HL-60/S4 treated with phorbol 12-myristate 13-acetate at 8.2 ng/mL for 4 days and 3 days (cell line): ENCODE measurements at regions not wholly inside any gene's neighbourhood (a gene's known extent, or its start where the extent isn't known, plus 50 kb on each side); places are given as distances from the start of the nearest gene placed in this dataset.
"Not testable (repeated sequence)": the region's sequence is repeated elsewhere in the genome, so short reads cannot be mapped to it uniquely, and the experiment has no call there.

Source experiments
- in situ Hi-C: fragments of 300-500 bp; cut with MboI; formaldehyde crosslinking; loops from 2 replicates; pipeline ENCODE4 v1.15.0; 2022; ENCODE audit warnings: low sequenced_read_pairs

DNA sequence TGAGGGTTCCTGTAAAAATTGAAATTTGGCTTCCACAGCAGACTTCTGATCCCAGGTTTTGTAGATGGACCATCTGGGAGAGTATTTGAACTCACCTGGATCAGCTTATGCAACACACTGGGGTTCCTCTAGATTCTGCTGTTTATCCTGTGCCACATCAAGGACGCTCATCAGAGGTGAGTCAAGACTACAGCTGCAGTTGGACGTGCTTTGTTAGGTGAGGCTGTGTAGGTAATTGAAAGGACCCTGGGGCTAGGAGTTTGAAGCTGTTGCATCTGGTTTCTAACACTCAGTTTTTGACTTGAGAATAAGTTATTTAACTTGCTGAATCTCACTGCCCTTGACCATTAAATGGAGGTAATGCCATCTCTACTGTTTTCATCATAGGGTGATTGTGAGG, 394.2 kb downstream of the EDEM1 start:
- in situ Hi-C loops = no loop called here

- in situ Hi-C loops = no loop called here
These were observed 396.4 kb downstream of the EDEM1 start for GRCh38 chr3:5583920-5584319.

DNA sequence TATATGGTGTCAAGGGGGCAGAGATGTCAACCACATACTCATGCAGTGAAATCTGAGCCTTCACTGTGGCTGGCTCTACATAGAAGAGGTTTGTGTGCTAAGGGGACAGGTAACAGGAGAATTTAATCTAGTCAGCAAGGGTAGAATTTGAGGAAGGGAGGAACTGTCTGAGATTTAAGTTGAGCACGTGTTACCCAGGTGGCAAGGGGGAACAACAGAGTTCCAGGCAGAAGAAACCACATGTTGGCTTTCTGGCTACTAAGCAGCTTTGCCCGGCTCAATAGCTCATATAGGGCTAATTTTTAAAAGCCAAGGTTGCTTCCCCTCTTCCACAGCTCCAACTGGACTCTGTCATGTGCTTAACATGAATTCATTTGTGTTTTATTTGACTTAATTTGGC, 397.6 kb downstream of the EDEM1 start:
- in situ Hi-C loops = no loop called here

GRCh38 chr3:5606884-5607472, 419.5 kb downstream of the EDEM1 start:
- in situ Hi-C loops = no loop called here

GRCh38 chr3:5607581-5607980, 420.1 kb downstream of the EDEM1 start:
- in situ Hi-C loops = no loop called here

DNA sequence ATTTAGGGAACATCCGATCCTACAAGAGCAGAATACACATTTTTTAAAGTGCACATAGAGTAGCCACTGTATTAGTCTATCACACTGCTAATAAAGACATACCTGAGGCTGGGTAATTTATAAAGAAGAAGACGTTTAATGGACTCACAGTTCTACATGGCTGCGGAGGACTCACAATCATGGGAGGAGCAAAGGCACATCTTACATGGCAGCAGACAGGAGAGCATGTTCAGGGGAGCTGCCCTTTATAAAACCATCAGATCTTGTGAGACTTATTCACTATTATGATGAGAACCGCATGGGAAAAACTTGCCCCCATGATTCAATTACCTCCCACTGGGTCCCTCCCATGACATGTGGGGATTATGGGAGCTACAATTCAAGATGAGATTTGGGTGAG, 421.5 kb downstream of the EDEM1 start:
- in situ Hi-C loops = not testable (repeated sequence)

- in situ Hi-C loops = no loop called here
These were observed 426.1 kb downstream of the EDEM1 start for GRCh38 chr3:5613599-5613998.

DNA sequence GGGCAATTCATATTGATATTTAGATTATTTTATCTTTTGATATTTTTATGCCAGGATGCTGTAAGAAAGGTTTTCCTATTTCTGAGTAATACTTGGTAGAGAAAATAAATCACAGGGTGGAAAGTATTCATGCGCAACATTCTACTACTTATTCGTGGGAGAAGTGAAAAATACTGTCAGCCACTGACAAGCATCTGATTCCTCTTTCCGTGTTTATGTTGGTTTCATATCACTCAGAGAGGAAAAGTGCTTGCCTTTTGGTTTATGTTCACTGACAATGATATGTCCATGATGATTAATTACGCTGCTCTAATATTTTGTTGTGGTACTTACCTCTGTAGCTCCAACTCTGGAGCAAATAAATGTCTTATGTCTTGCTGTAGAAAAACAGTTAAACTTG, 429.4 kb downstream of the EDEM1 start:
- in situ Hi-C loops = no loop called here

- in situ Hi-C loops = no loop called here
These were observed 430.7 kb downstream of the EDEM1 start for GRCh38 chr3:5618170-5618569.

DNA sequence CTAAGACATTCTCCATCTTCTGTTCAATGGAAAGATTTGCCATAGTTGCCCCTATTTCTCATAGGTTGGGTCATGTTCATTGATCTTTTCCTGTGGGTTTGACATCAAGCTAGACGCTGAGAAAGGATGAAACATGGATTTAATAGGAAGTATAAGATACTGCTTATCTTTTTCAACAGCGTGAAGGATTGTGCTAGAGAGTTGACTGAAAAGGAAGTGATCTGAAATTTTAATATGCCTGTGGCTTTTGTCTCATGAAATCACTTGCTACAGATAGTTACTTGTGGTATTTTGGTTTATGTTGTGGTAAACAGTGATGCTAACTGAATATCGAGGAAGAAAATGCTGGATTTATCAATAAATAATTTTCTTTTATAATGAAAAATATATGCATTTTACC, 442.9 kb downstream of the EDEM1 start:
- in situ Hi-C loops = no loop called here

DNA sequence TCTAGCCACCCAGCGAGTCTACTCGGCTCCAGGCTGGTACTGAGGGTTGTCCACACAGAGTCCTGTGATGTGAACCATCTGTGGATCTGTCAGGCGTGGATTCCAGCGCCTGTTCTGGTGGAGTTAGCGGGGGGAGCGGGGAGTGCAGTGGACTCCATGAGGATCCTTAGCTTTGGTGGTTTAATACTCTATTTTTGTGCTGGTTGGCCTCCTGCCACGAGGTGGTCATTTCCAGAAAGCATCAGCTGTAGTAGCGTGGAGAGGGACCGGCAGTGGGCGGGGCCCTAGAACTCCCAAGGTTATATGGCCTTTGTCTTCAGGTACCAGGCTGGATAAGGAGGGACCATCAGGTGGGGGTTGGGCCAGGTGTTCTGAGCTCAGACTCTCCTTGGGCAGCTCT, 446.5 kb downstream of the EDEM1 start:
- in situ Hi-C loops = no loop called here

DNA sequence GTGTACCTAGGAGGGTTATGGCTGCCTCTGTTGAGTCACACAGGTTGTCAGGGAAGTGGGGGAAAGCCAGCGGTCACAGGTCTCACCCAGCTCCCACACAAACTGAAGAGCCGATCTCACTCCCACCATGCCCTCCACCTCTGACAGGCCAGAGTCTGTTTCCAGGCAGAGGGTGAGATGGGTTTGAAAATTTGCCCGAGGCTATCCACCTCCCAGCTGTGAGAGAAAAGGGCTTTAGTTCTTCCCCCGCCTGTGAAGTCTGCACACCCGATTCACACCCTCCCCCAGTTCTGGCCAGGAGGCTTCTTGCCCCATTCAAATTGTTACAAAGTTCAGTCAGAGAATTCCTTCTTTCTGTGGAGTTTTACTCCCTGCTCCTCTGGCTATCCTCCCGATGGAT, 446.9 kb downstream of the EDEM1 start:
- in situ Hi-C loops = no loop called here

GRCh38 chr3:5635746-5636145, 448.2 kb downstream of the EDEM1 start:
- in situ Hi-C loops = no loop called here

GRCh38 chr3:5638550-5638949, 451.0 kb downstream of the EDEM1 start:
- in situ Hi-C loops = no loop called here

- in situ Hi-C loops = no loop called here
These were observed 457.5 kb downstream of the EDEM1 start for GRCh38 chr3:5644773-5645670.

GRCh38 chr3:5645692-5646410, 458.3 kb downstream of the EDEM1 start:
- in situ Hi-C loops = no loop called here

DNA sequence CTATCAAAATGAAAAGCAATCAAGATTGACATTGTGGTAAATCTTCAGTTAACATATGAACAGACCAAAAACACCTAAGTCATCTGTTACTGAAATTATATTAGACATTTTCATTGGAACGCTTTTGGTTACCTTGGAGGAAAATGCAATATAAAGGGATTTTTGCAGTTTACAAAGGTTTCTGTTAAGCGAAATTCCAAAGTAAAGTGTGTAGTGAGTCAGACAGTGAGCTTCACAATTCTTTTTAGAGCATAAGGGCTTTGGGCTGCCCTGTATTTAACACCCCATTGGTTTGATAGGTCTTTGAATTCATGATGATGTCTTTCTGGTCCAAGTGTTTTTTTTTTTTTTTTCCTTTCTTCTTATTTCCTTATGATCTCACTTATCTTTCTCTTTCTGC, 462.8 kb downstream of the EDEM1 start:
- in situ Hi-C loops = no loop called here

- in situ Hi-C loops = no loop called here
These were observed 463.8 kb downstream of the EDEM1 start for GRCh38 chr3:5651351-5651750.

- in situ Hi-C loops = no loop called here
These were observed 466.1 kb downstream of the EDEM1 start for GRCh38 chr3:5653426-5654143.

- in situ Hi-C loops = no loop called here
These were observed 469.6 kb downstream of the EDEM1 start for GRCh38 chr3:5657106-5657505.

DNA sequence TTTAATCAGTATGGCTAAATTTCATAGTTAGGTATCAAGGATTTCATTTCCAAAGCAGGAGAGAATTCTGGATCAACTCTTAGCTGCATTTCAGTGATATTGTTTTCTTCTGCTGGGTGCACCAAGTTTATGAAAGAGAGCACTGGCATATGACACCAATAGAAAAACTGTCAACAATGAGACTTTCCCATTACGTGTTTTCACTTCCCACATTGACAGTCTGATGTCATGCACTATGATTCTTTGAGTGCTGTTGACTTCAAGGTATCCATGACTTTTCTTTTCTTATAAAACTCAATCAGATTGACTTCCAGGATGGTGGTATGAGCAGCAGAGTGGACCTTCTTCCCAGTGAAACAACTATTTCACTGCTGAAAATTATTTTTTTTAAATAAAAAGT, 476.1 kb downstream of the EDEM1 start:
- in situ Hi-C loops = no loop called here
